Activated B cell treated with CpG ODN at 0.5 μM for 24 hours (primary cell): ENCODE measurements at regions not wholly inside any gene's neighbourhood (a gene's known extent, or its start where the extent isn't known, plus 50 kb on each side); places are given as distances from the start of the nearest gene placed in this dataset.

Experiments
- ATAC-seq: fragments of 200-7000 bp; cut with Tn5 transposase; one replicate; pipeline ENCODE4 v1.10.0; 2021; ENCODE audit warnings: low read depth, mild to moderate bottlenecking, moderate library complexity
- CTCF ChIA-PET: fragments of 350-600 bp; sonication (Branson Sonifier 250); formaldehyde crosslinking; loops from one replicate; lab custom pipeline; 2021; ENCODE audit warnings: antibody characterized with exemption; lab: Charles Lee
- POLR2A ChIA-PET: fragments of 350-600 bp; sonication (Branson Sonifier 250); formaldehyde crosslinking; loops from one replicate; lab custom pipeline; 2021; ENCODE audit warnings: antibody characterized with exemption; lab: Charles Lee
- DNase-seq: peaks from one replicate; pipeline ENCODE4 v3.0.0; 2022
- H3K27ac Mint-ChIP-seq: one replicate; pipeline ENCODE4 v1.8.0; 2020; ENCODE audit warnings: mixed read lengths
- H3K27me3 Mint-ChIP-seq: one replicate; pipeline ENCODE4 v1.8.0; 2021; ENCODE audit warnings: mixed read lengths
- H3K36me3 Mint-ChIP-seq: one replicate; pipeline ENCODE4 v1.8.0; 2021; ENCODE audit warnings: low read depth, mixed read lengths
- H3K4me1 Mint-ChIP-seq: one replicate; pipeline ENCODE4 v1.8.0; 2021; ENCODE audit warnings: mixed read lengths
- H3K4me3 Mint-ChIP-seq: one replicate; pipeline ENCODE4 v1.8.0; 2020; ENCODE audit warnings: mild to moderate bottlenecking, mixed read lengths
- H3K9me3 Mint-ChIP-seq: one replicate; pipeline ENCODE4 v1.8.0; 2020; ENCODE audit warnings: mixed read lengths
- CTCF ChIP-seq: fragments of 200-600 bp; IDR thresholded peaks from one replicate; pipeline ENCODE4 v1.8.0; 2022; ENCODE audit warnings: antibody characterized with exemption, mild to moderate bottlenecking
- intact Hi-C: fragments of 100-400 bp; cut with micrococcal nuclease; formaldehyde crosslinking; loops from one replicate; pipeline ENCODE4 v1.15.1; 2024

DNA sequence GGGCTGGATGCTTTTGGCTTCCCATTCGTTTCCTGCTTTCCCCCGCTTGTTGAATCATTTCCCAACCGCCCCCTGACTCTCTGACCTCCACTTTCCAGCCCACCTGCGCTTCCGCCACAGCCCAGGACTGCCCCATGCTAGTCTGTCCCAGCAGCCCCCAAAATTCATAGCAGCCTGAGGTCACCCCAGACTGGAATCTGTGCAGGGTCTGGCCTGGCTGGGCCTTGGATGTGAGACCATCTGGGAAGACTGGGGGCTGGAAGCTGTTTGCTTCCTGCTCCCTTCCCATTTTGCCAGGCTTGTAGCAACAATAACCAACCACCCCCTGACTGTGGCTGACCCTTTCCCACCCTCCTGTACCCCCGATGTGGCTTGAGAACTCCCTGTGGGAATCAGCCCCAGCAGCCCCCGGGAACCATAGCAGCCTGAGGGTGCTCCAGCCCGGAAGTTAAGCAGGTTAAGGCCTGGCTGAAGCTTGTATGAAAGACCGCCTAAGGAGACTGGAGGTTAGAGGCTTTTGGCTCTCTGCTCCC is 2290.8 kb downstream of the TP53TG3F start:
- ATAC-seq: no peak
- no peaks in the 10 kb centered on the region for H3K4me1 Mint-ChIP-seq
- no peak overlapping the region for H3K27ac Mint-ChIP-seq
- H3K36me3 Mint-ChIP-seq: no peaks in the 10 kb centered on the region
- no peak overlapping the region for H3K4me3 Mint-ChIP-seq
- intact Hi-C loops: no loop called here
- no peak for TF ChIP-seq CTCF
- CTCF ChIA-PET: no interaction called here
- H3K9me3 Mint-ChIP-seq: peaks cover 10% of the 10 kb centered on the region
- POLR2A ChIA-PET: no interaction called here
- DNase-seq: no peak
- H3K27me3 Mint-ChIP-seq: no peaks in the 10 kb centered on the region

- ChIA-PET POLR2A (no interaction called here), CTCF (no interaction called here)
- no peak overlapping the region for H3K4me3 Mint-ChIP-seq
- DNase-seq: no peak
- H3K27ac Mint-ChIP-seq: no peak overlapping the region
- H3K4me1 Mint-ChIP-seq: no peaks in the 10 kb centered on the region
- H3K36me3 Mint-ChIP-seq: no peaks in the 10 kb centered on the region
- no peaks in the 10 kb centered on the region for H3K27me3 Mint-ChIP-seq
- ATAC-seq: no peak
- peaks cover 10% of the 10 kb centered on the region for H3K9me3 Mint-ChIP-seq
- no peak for TF ChIP-seq CTCF
- intact Hi-C loops: no loop called here
Measured at GRCh38 chr16:35750701-35751104, 2291.3 kb downstream of the TP53TG3F start.

- Mint-ChIP-seq H3K27me3 (no peaks in the 10 kb centered on the region), H3K9me3 (peaks cover 10% of the 10 kb centered on the region), H3K27ac (no peak overlapping the region), H3K4me1 (no peaks in the 10 kb centered on the region), H3K4me3 (no peak overlapping the region), H3K36me3 (no peaks in the 10 kb centered on the region)
- DNase-seq (no peak), ATAC-seq (no peak)
- POLR2A ChIA-PET: no interaction called here
- CTCF ChIA-PET: no interaction called here
- TF ChIP-seq CTCF: no peak
- intact Hi-C loops: no loop called here
Measured at GRCh38 chr16:35751191-35751941, 2292.0 kb downstream of the TP53TG3F start.

DNA sequence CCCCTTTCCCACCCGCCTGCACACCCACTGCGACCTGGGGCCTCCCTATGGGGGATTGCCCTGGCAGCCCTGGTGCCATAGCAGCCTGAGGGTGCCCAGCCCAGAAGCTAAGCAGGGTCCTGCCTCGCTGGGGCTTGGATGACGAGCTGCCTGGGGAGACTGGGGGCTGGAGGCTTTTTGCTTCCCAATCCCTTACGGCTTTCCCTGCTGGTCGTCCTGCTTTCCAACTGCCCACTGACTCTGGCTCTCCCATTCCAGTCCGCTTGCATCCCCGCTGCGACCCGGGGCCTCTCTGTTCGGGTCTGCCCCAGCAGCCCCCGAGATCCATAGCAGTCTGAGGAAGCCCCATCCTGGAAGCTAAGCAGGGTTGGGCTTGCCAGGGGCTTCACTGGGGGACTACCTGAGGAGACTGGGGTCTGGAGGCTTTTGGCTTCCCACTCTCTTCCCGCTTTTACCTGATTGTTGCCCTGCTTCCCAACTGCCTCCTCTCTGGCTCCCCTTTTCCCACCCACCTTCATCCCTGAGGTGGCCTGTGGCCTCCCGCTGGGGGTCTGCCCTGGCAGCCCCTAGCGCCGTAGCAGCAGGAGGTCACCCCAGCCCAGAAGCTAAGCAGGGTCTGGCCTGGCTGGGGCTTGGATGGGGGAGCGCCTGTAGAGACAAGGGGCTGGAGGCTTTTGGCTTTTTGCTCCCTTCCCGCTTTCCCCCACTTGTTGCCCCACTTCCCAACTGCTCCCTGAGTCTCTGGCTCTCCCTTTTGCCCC is 2292.8 kb downstream of the TP53TG3F start:
- ChIA-PET POLR2A (no interaction called here), CTCF (no interaction called here)
- Mint-ChIP-seq H3K9me3 (peaks cover 10% of the 10 kb centered on the region), H3K27me3 (no peaks in the 10 kb centered on the region), H3K4me3 (no peak overlapping the region), H3K27ac (no peak overlapping the region), H3K36me3 (no peaks in the 10 kb centered on the region), H3K4me1 (no peaks in the 10 kb centered on the region)
- TF ChIP-seq CTCF: no peak
- intact Hi-C loops: no loop called here
- no peak for ATAC-seq
- no peak for DNase-seq
